Chondrocyte (in vitro differentiated cells): ENCODE measurements at regions not wholly inside any gene's neighbourhood (a gene's known extent, or its start where the extent isn't known, plus 50 kb on each side); places are given as distances from the start of the nearest gene placed in this dataset.

Experiments
- DNase-seq: peaks from one replicate; pipeline ENCODE4 v3.0.0; 2021; ENCODE audit warnings: mixed read lengths, low spot score
- H3K27ac Mint-ChIP-seq: one replicate; pipeline ENCODE4 v1.8.0; 2021; ENCODE audit warnings: mild to moderate bottlenecking, moderate library complexity, mixed read lengths; ENCODE audit not compliant: unreplicated experiment
- H3K27me3 Mint-ChIP-seq: 2 replicates; pipeline ENCODE4 v1.8.0; 2021; ENCODE audit warnings: low read depth, mixed read lengths
- H3K36me3 Mint-ChIP-seq: 2 replicates; pipeline ENCODE4 v1.8.0; 2021; ENCODE audit warnings: low read depth, mixed read lengths
- H3K4me1 Mint-ChIP-seq: 2 replicates; pipeline ENCODE4 v1.8.0; 2021; ENCODE audit warnings: low read depth, mild to moderate bottlenecking, mixed read lengths
- H3K4me3 Mint-ChIP-seq: one replicate; pipeline ENCODE4 v1.8.0; 2021; ENCODE audit warnings: mild to moderate bottlenecking, moderate library complexity, mixed read lengths; ENCODE audit not compliant: unreplicated experiment
- H3K9me3 Mint-ChIP-seq: 2 replicates; pipeline ENCODE4 v1.8.0; 2021; ENCODE audit warnings: low read depth, mixed read lengths
- TF ChIP-seq, protein P1 (sequence below): fragments of 200-600 bp; sonication (generic); IDR thresholded peaks from 2 replicates; pipeline ENCODE4 v1.5.0; 2021; ENCODE audit warnings: antibody characterized with exemption, mild to moderate bottlenecking, moderate library complexity

DNA sequence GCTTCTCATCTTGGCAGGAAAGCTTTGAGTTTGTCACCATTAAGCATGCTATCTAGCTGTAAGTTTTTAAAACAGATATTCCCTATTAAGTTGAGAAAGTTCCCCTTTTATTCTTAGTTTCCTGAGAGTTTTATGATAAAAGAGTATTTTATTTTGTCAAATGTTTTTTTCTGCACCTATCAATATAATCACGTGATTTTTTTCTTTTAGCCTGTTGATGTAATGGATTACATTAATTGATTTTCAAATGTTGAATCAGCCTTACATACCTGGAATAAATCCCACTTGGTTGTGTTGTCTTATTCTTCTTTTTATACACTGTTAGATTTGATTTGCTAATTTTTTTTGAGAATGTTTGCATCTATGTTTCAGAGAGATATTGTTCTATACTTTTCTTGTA, 179.5 kb downstream of the ZNF621 start:
- peaks cover 16% of the 10 kb centered on the region for H3K9me3 Mint-ChIP-seq
- DNase-seq = no peak
- H3K4me3 Mint-ChIP-seq = no peak overlapping the region
- no peaks in the 10 kb centered on the region for H3K36me3 Mint-ChIP-seq
- H3K27me3 Mint-ChIP-seq = peaks cover 23% of the 10 kb centered on the region
- TF ChIP-seq, protein P1, sequence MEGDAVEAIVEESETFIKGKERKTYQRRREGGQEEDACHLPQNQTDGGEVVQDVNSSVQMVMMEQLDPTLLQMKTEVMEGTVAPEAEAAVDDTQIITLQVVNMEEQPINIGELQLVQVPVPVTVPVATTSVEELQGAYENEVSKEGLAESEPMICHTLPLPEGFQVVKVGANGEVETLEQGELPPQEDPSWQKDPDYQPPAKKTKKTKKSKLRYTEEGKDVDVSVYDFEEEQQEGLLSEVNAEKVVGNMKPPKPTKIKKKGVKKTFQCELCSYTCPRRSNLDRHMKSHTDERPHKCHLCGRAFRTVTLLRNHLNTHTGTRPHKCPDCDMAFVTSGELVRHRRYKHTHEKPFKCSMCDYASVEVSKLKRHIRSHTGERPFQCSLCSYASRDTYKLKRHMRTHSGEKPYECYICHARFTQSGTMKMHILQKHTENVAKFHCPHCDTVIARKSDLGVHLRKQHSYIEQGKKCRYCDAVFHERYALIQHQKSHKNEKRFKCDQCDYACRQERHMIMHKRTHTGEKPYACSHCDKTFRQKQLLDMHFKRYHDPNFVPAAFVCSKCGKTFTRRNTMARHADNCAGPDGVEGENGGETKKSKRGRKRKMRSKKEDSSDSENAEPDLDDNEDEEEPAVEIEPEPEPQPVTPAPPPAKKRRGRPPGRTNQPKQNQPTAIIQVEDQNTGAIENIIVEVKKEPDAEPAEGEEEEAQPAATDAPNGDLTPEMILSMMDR = no peak
- no peaks in the 10 kb centered on the region for H3K4me1 Mint-ChIP-seq
- no peak overlapping the region for H3K27ac Mint-ChIP-seq

DNA sequence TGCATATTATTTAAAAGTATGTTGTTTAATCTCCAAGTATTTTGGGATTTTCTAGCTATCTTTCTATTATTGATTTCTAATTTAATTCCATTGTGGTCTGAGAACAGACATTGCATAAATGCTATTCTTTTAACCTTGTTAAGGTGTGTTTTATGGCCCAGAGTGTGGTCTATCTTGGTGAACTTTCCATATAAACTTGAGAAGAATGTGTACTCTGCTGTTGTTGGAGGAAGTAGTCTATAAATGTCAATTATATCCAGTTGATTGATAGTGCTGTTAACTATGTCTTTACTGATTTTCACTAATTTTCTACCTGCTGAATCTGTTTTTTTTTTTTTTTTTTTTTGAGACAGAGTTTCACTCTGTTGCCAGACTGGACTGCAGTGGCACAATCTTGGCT, 180.9 kb downstream of the ZNF621 start:
- Mint-ChIP-seq H3K9me3 (peaks cover 16% of the 10 kb centered on the region), H3K4me1 (no peaks in the 10 kb centered on the region), H3K27me3 (peaks cover 19% of the 10 kb centered on the region), H3K36me3 (no peaks in the 10 kb centered on the region), H3K4me3 (no peak overlapping the region), H3K27ac (no peak overlapping the region)
- TF ChIP-seq, protein P1 = no peak
- no peak for DNase-seq

DNA sequence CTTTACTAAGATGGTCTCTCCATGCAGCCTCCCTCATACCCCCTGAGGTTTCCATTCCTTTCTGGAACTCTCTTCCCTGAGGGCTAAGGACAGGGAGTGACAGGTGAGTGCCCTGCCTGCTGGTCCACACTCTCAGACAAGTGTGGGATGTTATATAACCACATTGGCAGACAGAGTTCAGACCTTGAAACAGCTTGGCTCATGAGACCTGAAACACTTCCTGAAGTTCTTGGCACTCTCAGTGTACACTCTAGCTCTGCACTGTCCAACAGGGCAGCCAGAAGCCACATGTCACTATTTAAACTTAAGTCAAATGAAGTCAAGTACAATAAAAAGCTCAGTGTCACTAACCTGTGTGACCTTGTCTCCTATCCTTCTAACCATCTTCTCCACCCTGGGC, 188.5 kb downstream of the ZNF621 start:
- peaks cover 11% of the 10 kb centered on the region for H3K27me3 Mint-ChIP-seq
- TF ChIP-seq, protein P1 = no peak
- peaks cover 7% of the 10 kb centered on the region for H3K4me1 Mint-ChIP-seq
- no peak overlapping the region for H3K4me3 Mint-ChIP-seq
- no peak overlapping the region for H3K27ac Mint-ChIP-seq
- no peaks in the 10 kb centered on the region for H3K9me3 Mint-ChIP-seq
- no peak for DNase-seq
- H3K36me3 Mint-ChIP-seq = peaks cover 3% of the 10 kb centered on the region

DNA sequence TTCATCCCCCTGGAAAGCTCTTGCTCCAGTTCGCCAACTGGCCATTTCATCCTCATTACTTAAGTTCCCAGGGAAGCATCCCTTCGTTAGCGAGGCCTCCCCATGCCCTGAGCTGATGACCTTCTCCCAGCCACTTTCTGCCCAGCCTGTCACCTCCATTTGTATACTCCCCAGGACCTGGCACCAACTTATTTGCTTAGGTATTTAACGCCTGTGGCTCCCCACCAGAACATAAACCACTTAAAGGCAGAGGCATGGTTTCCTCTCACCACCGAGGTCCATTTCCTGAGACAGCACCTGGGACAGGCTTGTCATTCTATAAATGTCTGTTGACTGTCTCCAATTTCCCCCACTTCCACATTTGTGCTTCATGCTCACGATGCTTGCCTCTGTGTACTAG, 189.0 kb downstream of the ZNF621 start:
- Mint-ChIP-seq H3K9me3 (no peaks in the 10 kb centered on the region), H3K4me1 (peaks cover 7% of the 10 kb centered on the region), H3K27me3 (peaks cover 8% of the 10 kb centered on the region), H3K27ac (no peak overlapping the region), H3K4me3 (no peak overlapping the region), H3K36me3 (peaks cover 3% of the 10 kb centered on the region)
- no peak for DNase-seq
- TF ChIP-seq, protein P1 = no peak

DNA sequence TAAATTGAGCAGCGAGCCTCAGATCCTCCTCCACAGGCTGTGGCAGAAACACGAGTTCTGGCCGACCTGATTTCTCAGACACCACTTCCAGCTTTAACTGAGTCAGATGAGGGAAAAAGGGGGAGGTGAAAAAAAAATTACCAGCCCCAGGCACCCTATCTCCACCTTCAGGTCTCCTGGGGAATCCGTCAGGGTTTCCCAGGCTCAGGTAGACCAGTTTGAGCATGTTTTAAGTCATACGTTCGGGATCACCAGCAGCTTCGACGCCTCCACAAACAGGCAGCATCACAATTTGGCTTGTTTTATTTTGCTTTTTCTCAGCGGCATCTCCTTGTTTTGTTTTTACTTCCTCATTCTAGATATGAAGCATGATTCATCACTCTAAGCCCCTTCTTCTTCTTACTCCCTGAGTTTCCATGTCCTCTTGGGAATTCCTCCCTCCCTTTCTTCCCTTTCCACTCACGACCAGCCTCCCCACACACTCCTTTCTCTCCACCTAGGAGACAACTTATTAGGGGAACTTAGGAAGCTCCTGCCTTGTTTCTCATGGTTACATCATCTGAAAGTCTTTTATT, 190.1 kb downstream of the ZNF621 start:
- no peak overlapping the region for H3K4me3 Mint-ChIP-seq
- TF ChIP-seq, protein P1 = no peak
- no peak overlapping the region for H3K27ac Mint-ChIP-seq
- peaks cover 3% of the 10 kb centered on the region for H3K36me3 Mint-ChIP-seq
- peaks cover 3% of the 10 kb centered on the region for H3K27me3 Mint-ChIP-seq
- H3K4me1 Mint-ChIP-seq = peaks cover 7% of the 10 kb centered on the region
- DNase-seq = no peak
- H3K9me3 Mint-ChIP-seq = no peaks in the 10 kb centered on the region
